Fibroblast of pulmonary artery (primary cell): ENCODE measurements at regions not wholly inside any gene's neighbourhood (a gene's known extent, or its start where the extent isn't known, plus 50 kb on each side); places are given as distances from the start of the nearest gene placed in this dataset.

Experiments used
- DNase-seq: peaks from one replicate; pipeline ENCODE4 v3.0.0-alpha.2; 2010; ENCODE audit warnings: low read depth
- H3K4me3 ChIP-seq: replicated peaks from 2 replicates; pipeline ENCODE4 v1.5.1; 2011; ENCODE audit warnings: low read depth, mild to moderate bottlenecking, control low read depth, low read length, moderate library complexity
- TF ChIP-seq, protein P1 (sequence below): IDR thresholded peaks from 2 replicates; pipeline ENCODE4 v1.5.1; 2011; ENCODE audit warnings: mild to moderate bottlenecking, control low read depth, low read length, inconsistent platforms; ENCODE audit errors: missing control alignments

DNA sequence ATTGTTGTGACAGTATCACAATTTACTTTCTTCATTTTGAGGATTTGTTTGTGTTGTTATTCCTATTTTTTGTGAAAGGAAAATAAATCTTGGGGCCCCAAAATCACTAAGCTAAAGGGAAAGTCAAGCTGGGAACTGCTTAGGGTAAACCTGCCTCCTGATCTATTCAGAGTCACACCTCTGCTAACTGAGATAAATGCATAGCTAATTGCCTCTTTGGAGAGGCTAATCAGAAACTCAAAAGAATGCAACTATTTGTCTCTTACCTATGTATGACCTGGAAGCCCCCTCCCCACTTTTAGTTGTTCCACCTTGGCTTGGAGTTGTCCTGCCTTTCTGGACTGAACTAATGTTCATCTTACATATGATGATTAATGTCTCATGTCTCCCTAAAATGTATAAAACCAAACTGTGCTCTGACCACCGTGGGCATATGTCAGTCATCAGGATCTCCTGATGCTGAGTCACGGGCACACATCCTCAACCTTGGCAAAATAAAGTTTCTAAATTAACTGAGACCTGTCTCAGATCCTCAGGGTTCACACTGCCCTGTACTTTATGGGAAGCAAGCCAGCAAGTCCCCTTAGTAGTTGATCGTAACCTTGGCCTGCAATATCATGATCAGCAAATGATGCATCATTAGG lies 523.2 kb upstream of the GOLIM4 start:
- no peak for DNase-seq
- TF ChIP-seq, protein P1, sequence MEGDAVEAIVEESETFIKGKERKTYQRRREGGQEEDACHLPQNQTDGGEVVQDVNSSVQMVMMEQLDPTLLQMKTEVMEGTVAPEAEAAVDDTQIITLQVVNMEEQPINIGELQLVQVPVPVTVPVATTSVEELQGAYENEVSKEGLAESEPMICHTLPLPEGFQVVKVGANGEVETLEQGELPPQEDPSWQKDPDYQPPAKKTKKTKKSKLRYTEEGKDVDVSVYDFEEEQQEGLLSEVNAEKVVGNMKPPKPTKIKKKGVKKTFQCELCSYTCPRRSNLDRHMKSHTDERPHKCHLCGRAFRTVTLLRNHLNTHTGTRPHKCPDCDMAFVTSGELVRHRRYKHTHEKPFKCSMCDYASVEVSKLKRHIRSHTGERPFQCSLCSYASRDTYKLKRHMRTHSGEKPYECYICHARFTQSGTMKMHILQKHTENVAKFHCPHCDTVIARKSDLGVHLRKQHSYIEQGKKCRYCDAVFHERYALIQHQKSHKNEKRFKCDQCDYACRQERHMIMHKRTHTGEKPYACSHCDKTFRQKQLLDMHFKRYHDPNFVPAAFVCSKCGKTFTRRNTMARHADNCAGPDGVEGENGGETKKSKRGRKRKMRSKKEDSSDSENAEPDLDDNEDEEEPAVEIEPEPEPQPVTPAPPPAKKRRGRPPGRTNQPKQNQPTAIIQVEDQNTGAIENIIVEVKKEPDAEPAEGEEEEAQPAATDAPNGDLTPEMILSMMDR = no peak
- no peak overlapping the region for H3K4me3 ChIP-seq

DNA sequence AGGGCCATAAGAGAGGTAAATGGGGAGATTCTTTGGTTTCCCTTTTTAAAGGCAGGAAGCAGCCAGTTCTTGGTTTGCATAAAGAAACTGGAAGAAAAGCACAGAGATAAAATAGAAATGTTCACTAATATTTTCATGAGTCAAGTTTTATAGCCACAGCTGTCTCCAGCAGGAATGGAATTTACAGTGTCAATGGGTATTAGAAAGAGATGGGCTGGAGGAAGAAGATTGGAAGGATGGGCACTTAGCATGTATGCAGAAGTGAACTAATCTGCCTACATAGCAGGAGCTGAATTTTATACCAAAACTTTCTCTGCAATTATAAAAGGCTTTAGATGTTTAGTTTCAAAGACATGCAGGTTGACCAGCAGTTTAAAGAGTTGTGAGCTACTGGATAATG lies 521.9 kb upstream of the GOLIM4 start:
- no peak for DNase-seq
- no peak overlapping the region for H3K4me3 ChIP-seq
- TF ChIP-seq, protein P1 = no peak

DNA sequence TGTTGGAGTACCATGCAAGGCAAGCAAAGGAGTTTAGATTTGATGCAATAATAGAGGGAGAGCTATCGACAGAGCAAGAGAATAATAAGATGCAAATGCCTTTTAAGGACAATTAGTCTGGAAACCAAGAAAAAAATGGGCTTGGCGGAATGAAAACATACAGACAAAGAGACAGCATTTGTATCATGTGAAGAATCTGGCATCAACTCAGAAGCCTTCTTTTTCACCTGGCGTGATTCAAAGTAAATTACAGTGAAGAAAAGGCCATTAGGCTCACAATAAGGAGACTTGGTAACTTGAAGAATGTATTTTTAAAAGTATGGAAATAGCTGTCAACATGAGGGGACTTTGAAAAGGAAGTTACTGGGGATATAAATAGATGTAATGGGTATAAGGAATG lies 521.2 kb upstream of the GOLIM4 start:
- TF ChIP-seq, protein P1 = no peak

DNA sequence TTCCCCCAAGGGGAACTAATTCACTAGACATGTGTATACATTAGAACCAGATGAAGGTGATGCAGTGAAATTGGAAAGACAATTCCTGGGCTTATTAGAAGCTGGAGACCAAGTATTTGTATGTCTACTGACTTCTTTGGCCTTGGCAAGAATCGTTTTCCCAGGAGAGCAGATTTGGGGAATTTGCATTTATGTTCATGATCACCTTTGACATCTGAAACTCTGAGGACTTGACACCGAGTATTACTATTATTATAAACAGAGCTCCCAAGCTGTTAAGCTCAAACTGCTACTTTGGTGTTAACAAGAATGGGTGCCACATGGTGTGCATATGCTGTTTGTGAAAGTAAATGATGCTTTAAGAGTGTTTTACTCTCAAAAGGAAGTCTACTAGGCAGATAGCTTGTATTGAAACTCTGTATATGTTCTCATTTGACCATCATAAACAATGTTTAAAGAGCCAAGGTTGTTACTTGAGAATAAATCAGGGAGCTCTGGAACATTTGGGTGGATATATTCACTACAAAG lies 519.8 kb upstream of the GOLIM4 start:
- TF ChIP-seq, protein P1 = no peak
- DNase-seq = no peak
- H3K4me3 ChIP-seq = no peak overlapping the region

More for the DNA sequence above, 521.2 kb upstream of the GOLIM4 start:
- H3K4me3 ChIP-seq = no peak overlapping the region
- no peak for DNase-seq

DNA sequence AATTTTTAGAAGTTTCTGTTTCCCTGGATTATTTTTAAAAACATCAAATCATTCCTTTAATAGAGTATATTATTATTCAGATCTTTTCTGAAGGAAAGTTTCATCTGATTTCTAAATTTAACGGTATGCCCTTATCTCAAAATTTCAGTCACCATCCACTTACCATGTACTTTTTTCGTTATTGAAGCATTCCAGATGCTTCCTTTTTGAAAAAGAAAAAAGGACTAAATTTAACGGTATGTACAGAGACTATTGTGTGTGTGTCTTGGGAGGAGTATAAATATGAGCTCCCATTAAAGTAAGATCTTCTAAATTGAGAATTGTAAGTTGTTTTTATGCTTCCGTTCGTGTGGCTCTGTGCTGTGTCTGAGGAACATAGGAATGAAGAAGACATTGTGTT lies 517.4 kb upstream of the GOLIM4 start:
- no peak overlapping the region for H3K4me3 ChIP-seq
- TF ChIP-seq, protein P1 = no peak
- DNase-seq = no peak

DNA sequence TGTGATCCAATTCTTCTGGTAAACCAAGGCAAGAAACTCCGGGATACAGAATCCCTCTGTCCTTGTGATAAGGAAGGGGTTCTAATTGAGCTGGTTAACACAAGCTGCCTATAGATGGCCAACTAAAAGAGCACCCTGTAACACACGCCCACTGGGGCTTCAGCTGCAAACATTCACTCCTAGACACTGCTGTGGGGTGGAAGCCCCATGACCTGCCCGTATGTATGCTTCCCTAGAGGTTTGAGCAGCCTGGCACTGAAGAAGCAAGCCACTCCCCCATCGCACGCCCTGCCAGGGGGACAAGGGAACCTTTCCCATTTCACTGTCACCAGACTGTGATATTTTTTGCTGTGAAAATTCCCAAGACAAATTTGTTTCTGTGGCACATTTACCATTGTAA lies 516.9 kb upstream of the GOLIM4 start:
- no peak overlapping the region for H3K4me3 ChIP-seq
- no peak for DNase-seq
- TF ChIP-seq, protein P1 = no peak

DNA sequence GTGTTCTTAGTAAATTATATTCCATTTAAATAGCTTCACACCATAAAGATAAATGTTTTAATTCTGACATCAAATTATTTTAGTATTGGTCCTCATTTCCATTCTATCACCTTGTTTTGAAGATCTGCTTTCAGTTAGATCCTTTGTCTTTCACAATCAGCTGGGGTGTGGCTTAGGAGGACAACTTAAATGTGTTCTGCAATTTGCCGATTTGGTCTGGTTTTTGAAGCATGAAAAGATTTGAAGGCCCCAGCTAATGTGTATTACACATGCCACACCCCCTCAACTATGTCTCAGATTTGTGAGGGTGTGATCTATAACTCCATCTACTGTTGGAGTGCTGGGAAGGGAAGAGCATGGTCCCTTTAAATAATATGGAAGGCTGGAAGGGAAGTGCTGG lies 516.1 kb upstream of the GOLIM4 start:
- H3K4me3 ChIP-seq = no peak overlapping the region
- DNase-seq = no peak
- TF ChIP-seq, protein P1 = no peak
